GM23338 (cell line): ENCODE measurements at regions not wholly inside any gene's neighbourhood (a gene's known extent, or its start where the extent isn't known, plus 50 kb on each side); places are given as distances from the start of the nearest gene placed in this dataset.

Experiments
- ATAC-seq: fragments of 200-7000 bp; cut with Tn5 transposase; 3 replicates; pipeline ENCODE4 v1.9.1; 2020
- DNase-seq: peaks from one replicate; pipeline ENCODE4 v3.0.0-alpha.2; 2015; ENCODE audit warnings: low spot score
- H2AFZ ChIP-seq: fragments of 200-600 bp; sonication (generic); 2 replicates; pipeline ENCODE4 v1.8.0; 2016; ENCODE audit warnings: antibody characterized with exemption, mild to moderate bottlenecking, moderate library complexity
- H3F3A ChIP-seq: fragments of 200-600 bp; sonication (generic); replicated peaks from 2 replicates; pipeline ENCODE4 v1.8.0; 2017; ENCODE audit warnings: antibody characterized with exemption, mixed run types, low read depth
- H3K27ac ChIP-seq: fragments of 200-600 bp; sonication (generic); 2 replicates; pipeline ENCODE4 v1.6.1; 2016; ENCODE audit warnings: low read depth
- H3K27me3 ChIP-seq: fragments of 200-600 bp; sonication (generic); 2 replicates; pipeline ENCODE4 v1.8.0; 2016; ENCODE audit warnings: mild to moderate bottlenecking, mixed run types, moderate library complexity; ENCODE audit not compliant: insufficient read depth
- H3K36me3 ChIP-seq: fragments of 200-600 bp; sonication (generic); 2 replicates; pipeline ENCODE4 v1.8.0; 2016; ENCODE audit warnings: mild to moderate bottlenecking; ENCODE audit not compliant: insufficient read depth
- H3K4me1 ChIP-seq: fragments of 200-600 bp; sonication (generic); 2 replicates; pipeline ENCODE4 v1.8.0; 2016; ENCODE audit warnings: mild to moderate bottlenecking, moderate library complexity; ENCODE audit not compliant: insufficient read depth
- H3K4me2 ChIP-seq: fragments of 200-600 bp; sonication (generic); 2 replicates; pipeline ENCODE4 v1.7.1; 2017; ENCODE audit warnings: mixed run types
- H3K4me3 ChIP-seq: fragments of 200-600 bp; sonication (generic); 2 replicates; pipeline ENCODE4 v1.6.1; 2016; ENCODE audit warnings: mixed run types
- H3K79me2 ChIP-seq: fragments of 200-600 bp; sonication (generic); replicated peaks from 2 replicates; pipeline ENCODE4 v1.8.0; 2017; ENCODE audit warnings: mild to moderate bottlenecking; ENCODE audit not compliant: insufficient read depth
- H3K9me2 ChIP-seq: fragments of 200-600 bp; sonication (generic); 2 replicates; pipeline ENCODE4 v1.8.0; 2017; ENCODE audit not compliant: insufficient read depth
- H4K20me1 ChIP-seq: fragments of 200-600 bp; sonication (generic); replicated peaks from 2 replicates; pipeline ENCODE4 v1.8.0; 2017; ENCODE audit warnings: mild to moderate bottlenecking; ENCODE audit not compliant: insufficient read depth
- H3K27ac Mint-ChIP-seq: 2 replicates; pipeline ENCODE4 v1.8.0; 2020; ENCODE audit warnings: inconsistent platforms, mild to moderate bottlenecking, moderate library complexity, mixed read lengths
- H3K27me3 Mint-ChIP-seq: 3 replicates; pipeline ENCODE4 v1.8.0; 2022; ENCODE audit warnings: low read depth, mild to moderate bottlenecking, moderate library complexity, mixed read lengths, inconsistent platforms; ENCODE audit not compliant: insufficient read depth, poor library complexity
- H3K36me3 Mint-ChIP-seq: 3 replicates; pipeline ENCODE4 v1.8.0; 2021; ENCODE audit warnings: low read depth, mild to moderate bottlenecking, inconsistent platforms, moderate library complexity, mixed read lengths
- H3K4me1 Mint-ChIP-seq: 3 replicates; pipeline ENCODE4 v1.8.0; 2020; ENCODE audit warnings: mild to moderate bottlenecking, inconsistent platforms, mixed read lengths
- H3K4me3 Mint-ChIP-seq: 3 replicates; pipeline ENCODE4 v1.8.0; 2021; ENCODE audit warnings: moderate library complexity, mild to moderate bottlenecking, inconsistent platforms, mixed read lengths
- H3K9me3 Mint-ChIP-seq: 3 replicates; pipeline ENCODE4 v1.8.0; 2020; ENCODE audit warnings: moderate library complexity, mild to moderate bottlenecking, inconsistent platforms, mixed read lengths
- CREB1 ChIP-seq: fragments of 250-450 bp; sonication (Bioruptor Pico); IDR thresholded peaks from 2 replicates; pipeline ENCODE4 v1.5.0; 2020; ENCODE audit warnings: low read depth, mild to moderate bottlenecking, moderate library complexity
- CTCF ChIP-seq, 2 experiments: fragments of 200-600 bp in 1 of 2; sonication (generic) in 1 of 2; conservative IDR thresholded peaks; 2 replicates each; pipeline versions ENCODE4 v1.5.1 to v1.6.1; 2016 to 2017; ENCODE audit warnings: antibody characterized with exemption in 2 of 2, low read depth in 2 of 2, mild to moderate bottlenecking in 2 of 2, moderate library complexity in 1 of 2
- ETS1 ChIP-seq: IDR thresholded peaks from 2 replicates; pipeline ENCODE4 v1.6.1; 2016; ENCODE audit warnings: antibody characterized with exemption
- EZH2 ChIP-seq: fragments of 200-600 bp; sonication (generic); IDR thresholded peaks from one replicate; pipeline ENCODE4 v1.8.0; 2017; ENCODE audit warnings: antibody characterized with exemption, mild to moderate bottlenecking, low read depth; ENCODE audit not compliant: unreplicated experiment
- EZH2phosphoT487 ChIP-seq: fragments of 200-600 bp; sonication (generic); IDR thresholded peaks from one replicate; pipeline ENCODE4 v1.8.1; 2018; ENCODE audit warnings: antibody characterized with exemption; ENCODE audit not compliant: unreplicated experiment
- JUNB ChIP-seq: IDR thresholded peaks from one replicate; pipeline ENCODE4 v1.6.1; 2016; ENCODE audit warnings: antibody characterized with exemption; ENCODE audit not compliant: unreplicated experiment
- NANOG ChIP-seq: IDR thresholded peaks from 2 replicates; pipeline ENCODE4 v1.6.1; 2016; ENCODE audit warnings: antibody characterized with exemption, borderline replicate concordance
- REST ChIP-seq: IDR thresholded peaks from one replicate; pipeline ENCODE4 v1.6.1; 2018; ENCODE audit warnings: antibody characterized with exemption; ENCODE audit not compliant: unreplicated experiment
- STAT1 ChIP-seq: IDR thresholded peaks from one replicate; pipeline ENCODE4 v1.6.1; 2016; ENCODE audit warnings: antibody characterized with exemption; ENCODE audit not compliant: unreplicated experiment
- ZNF331 ChIP-seq: fragments of 250-450 bp; sonication (Bioruptor Pico); IDR thresholded peaks from 2 replicates; pipeline ENCODE4 v1.5.0; 2020; ENCODE audit warnings: low read depth, mild to moderate bottlenecking, moderate library complexity

- Mint-ChIP-seq H3K4me3 (no peak overlapping the region), H3K4me1 (no peaks in the 10 kb centered on the region), H3K27ac (no peak overlapping the region), H3K9me3 (no peaks in the 10 kb centered on the region), H3K27me3 (no peaks in the 10 kb centered on the region), H3K36me3 (no peaks in the 10 kb centered on the region)
- no peak for TF ChIP-seq ZNF331 (CRISPR knock-in tag)
- TF ChIP-seq CREB1, result no peak
- TF ChIP-seq REST, result no peak
- TF ChIP-seq CTCF (conservative IDR thresholded peaks at IDR 0.05; ENCODE audit: low read depth in 2 of 2), result no peak
- no peak for TF ChIP-seq ETS1
- no peak for TF ChIP-seq EZH2
- no peak for TF ChIP-seq STAT1
- no peak for TF ChIP-seq EZH2phosphoT487
- Histone ChIP-seq H3K27ac (no peak overlapping the region), H3K9me2 (no peaks in the 10 kb centered on the region), H3K4me2 (no peak overlapping the region), H3K4me1 (no peaks in the 10 kb centered on the region), H3K4me3 (no peak overlapping the region), H2AFZ (no peak overlapping the region), H4K20me1 (no peaks in the 10 kb centered on the region), H3K27me3 (no peaks in the 10 kb centered on the region), H3K79me2 (no peaks in the 10 kb centered on the region), H3F3A (no peaks in the 10 kb centered on the region), H3K36me3 (no peaks in the 10 kb centered on the region)
- no peak for DNase-seq
- ATAC-seq, result no peak
Observed at GRCh38 chr9:80906728-80907127, 782.6 kb downstream of the TLE1 start.

GRCh38 chr9:80899208-80899607 lies 790.1 kb downstream of the TLE1 start:
- Histone ChIP-seq H3F3A (no peaks in the 10 kb centered on the region), H3K36me3 (no peaks in the 10 kb centered on the region), H4K20me1 (no peaks in the 10 kb centered on the region), H3K9me2 (no peaks in the 10 kb centered on the region), H3K79me2 (no peaks in the 10 kb centered on the region), H3K27ac (no peak overlapping the region), H3K4me1 (no peaks in the 10 kb centered on the region), H3K27me3 (no peaks in the 10 kb centered on the region), H2AFZ (no peak overlapping the region), H3K4me2 (no peak overlapping the region), H3K4me3 (no peak overlapping the region)
- ATAC-seq (no peak), DNase-seq (no peak)
- Mint-ChIP-seq H3K27ac (no peak overlapping the region), H3K4me3 (no peak overlapping the region), H3K4me1 (no peaks in the 10 kb centered on the region), H3K27me3 (no peaks in the 10 kb centered on the region), H3K9me3 (peaks cover 5% of the 10 kb centered on the region; the same call in 1 of the 3 replicates), H3K36me3 (no peaks in the 10 kb centered on the region)
- TF ChIP-seq STAT1, result no peak
- no peak for TF ChIP-seq EZH2
- TF ChIP-seq EZH2phosphoT487, result no peak
- TF ChIP-seq ETS1, result no peak
- TF ChIP-seq JUNB, result no peak
- TF ChIP-seq NANOG, result no peak
